T-cell (primary cell): ENCODE measurements at regions not wholly inside any gene's neighbourhood (a gene's known extent, or its start where the extent isn't known, plus 50 kb on each side); places are given as distances from the start of the nearest gene placed in this dataset.

Experiments
- ATAC-seq, 4 experiments: fragments of 200-7000 bp in 3 of 4; fragments of 150-1000 bp in 1 of 4; cut with Tn5 transposase; replicated peaks in 1 of 4; 1 replicate in 3 of 4; 2 replicates in 1 of 4; pipeline ENCODE4 v1.10.0; 2021; ENCODE audit warnings: moderate library complexity in 3 of 4, mild to moderate bottlenecking in 2 of 4, moderate number of reproducible peaks in 1 of 4
- CTCF ChIA-PET, 2 donors: fragments of 300-600 bp; sonication (Branson Sonifier 250); formaldehyde crosslinking; loops; one replicate each; lab custom pipeline; 2022; ENCODE audit warnings: antibody characterized with exemption in 2 of 2; lab: Charles Lee
- POLR2A ChIA-PET, 2 donors: fragments of 300-600 bp; sonication (Branson Sonifier 250); formaldehyde crosslinking; loops; one replicate each; lab custom pipeline; 2022; ENCODE audit warnings: antibody characterized with exemption in 2 of 2; lab: Charles Lee
- DNase-seq, 35 experiments: peaks; one replicate each; pipeline versions ENCODE4 v3.0.0 to v3.0.0-alpha.2; 2013 to 2023
- H3K27ac ChIP-seq: one replicate; pipeline ENCODE4 v1.5.1; 2013; ENCODE audit warnings: low read length
- H3K27me3 ChIP-seq, 2 experiments: replicated peaks in 1 of 2; 1 replicate in 1 of 2; 2 replicates in 1 of 2; pipeline versions ENCODE4 v1.6.1 to v1.7.0; 2013; ENCODE audit warnings: low read length in 1 of 2, mixed read lengths in 1 of 2; ENCODE audit not compliant: control insufficient read depth in 2 of 2, insufficient read depth in 2 of 2; ENCODE audit errors: extremely low read depth in 1 of 2
- H3K36me3 ChIP-seq, 2 donors: 1 replicate in 1 of 2; 2 replicates in 1 of 2; pipeline versions ENCODE4 v1.6.1 to v1.7.0; 2013; ENCODE audit warnings: low read length in 1 of 2; ENCODE audit not compliant: control insufficient read depth in 2 of 2, insufficient read depth in 1 of 2; ENCODE audit errors: extremely low read depth in 1 of 2
- H3K4me1 ChIP-seq, 2 experiments: 1 replicate in 1 of 2; 2 replicates in 1 of 2; pipeline versions ENCODE4 v1.6.1 to v1.7.0; 2013; ENCODE audit warnings: low read length in 2 of 2, mixed read lengths in 1 of 2; ENCODE audit not compliant: insufficient read depth in 2 of 2, control insufficient read depth in 1 of 2; ENCODE audit errors: extremely low read depth in 1 of 2
- H3K4me3 ChIP-seq, 2 donors: 1 replicate in 1 of 2; 2 replicates in 1 of 2; pipeline versions ENCODE4 v1.5.1 to v1.7.0; 2013; ENCODE audit warnings: mild to moderate bottlenecking in 2 of 2, low read length in 1 of 2, moderate library complexity in 1 of 2; ENCODE audit not compliant: control insufficient read depth in 1 of 2; ENCODE audit errors: extremely low read depth in 1 of 2
- H3K9me3 ChIP-seq: 2 replicates; pipeline ENCODE4 v1.7.0; 2013
- H3K27ac Mint-ChIP-seq, 2 donors: one replicate each; pipeline ENCODE4 v1.8.0; 2020 to 2021; ENCODE audit warnings: mild to moderate bottlenecking in 2 of 2, mixed read lengths in 2 of 2
- H3K27me3 Mint-ChIP-seq, 2 donors: one replicate each; pipeline ENCODE4 v1.8.0; 2021 to 2022; ENCODE audit warnings: mixed read lengths in 2 of 2
- H3K36me3 Mint-ChIP-seq: one replicate; pipeline ENCODE4 v1.8.0; 2021; ENCODE audit warnings: mixed read lengths
- H3K4me1 Mint-ChIP-seq, 3 donors: one replicate each; pipeline ENCODE4 v1.8.0; 2020 to 2022; ENCODE audit warnings: mixed read lengths in 3 of 3, mild to moderate bottlenecking in 1 of 3
- H3K4me3 Mint-ChIP-seq, 3 donors: one replicate each; pipeline ENCODE4 v1.8.0; 2020 to 2022; ENCODE audit warnings: mild to moderate bottlenecking in 3 of 3, mixed read lengths in 3 of 3, moderate library complexity in 3 of 3
- H3K9me3 Mint-ChIP-seq, 3 donors: one replicate each; pipeline ENCODE4 v1.8.0; 2020 to 2022; ENCODE audit warnings: mixed read lengths in 3 of 3
- WGBS: methylation state at CpG from one replicate; pipeline ENCODE4 v1.1.5; 2013; ENCODE audit warnings: missing lambda C conversion rate; ENCODE audit not compliant: insufficient coverage; 5-methylcytosine and 5-hydroxymethylcytosine counted together

DNA sequence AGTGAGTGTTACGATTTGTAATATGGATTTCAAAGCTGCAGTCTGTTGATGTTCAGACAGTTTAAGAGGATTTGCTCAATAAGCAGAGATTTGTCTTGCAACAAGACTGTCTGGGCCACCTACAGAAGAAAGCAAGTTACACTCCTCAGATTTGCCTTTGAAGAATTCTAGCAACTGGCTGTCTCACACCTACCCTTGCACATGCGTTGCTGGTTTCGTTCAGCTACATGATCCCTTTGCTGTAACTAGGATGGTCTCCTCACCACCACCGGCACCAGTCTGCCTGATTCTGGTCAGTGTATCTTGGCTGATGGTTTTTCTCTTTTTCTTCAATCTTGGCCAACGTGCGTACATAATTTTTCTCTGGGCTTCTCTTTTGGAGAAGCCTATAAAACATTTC, 172.7 kb upstream of the LCORL start:
- H3K4me3 ChIP-seq: no peak overlapping the region
- Mint-ChIP-seq H3K27ac (no peak overlapping the region), H3K9me3 (no peaks in the 10 kb centered on the region), H3K4me3 (no peak overlapping the region), H3K27me3 (peaks cover 9 to 36% of the 10 kb centered on the region in 2 donors), H3K36me3 (no peaks in the 10 kb centered on the region), H3K4me1 (no peaks in the 10 kb centered on the region)
- ATAC-seq: no peak
- no peak for DNase-seq
- WGBS: no CpG with 5 or more reads among the region's 6 CpGs
- H3K4me1 ChIP-seq: no peaks in the 10 kb centered on the region
- no peaks in the 10 kb centered on the region for H3K36me3 ChIP-seq
- peaks cover 0 to 2% of the 10 kb centered on the region in 2 experiments for H3K27me3 ChIP-seq
- no peak overlapping the region for H3K27ac ChIP-seq
- POLR2A ChIA-PET: no interaction called here
- CTCF ChIA-PET: no interaction called here
- H3K9me3 ChIP-seq: no peaks in the 10 kb centered on the region

DNA sequence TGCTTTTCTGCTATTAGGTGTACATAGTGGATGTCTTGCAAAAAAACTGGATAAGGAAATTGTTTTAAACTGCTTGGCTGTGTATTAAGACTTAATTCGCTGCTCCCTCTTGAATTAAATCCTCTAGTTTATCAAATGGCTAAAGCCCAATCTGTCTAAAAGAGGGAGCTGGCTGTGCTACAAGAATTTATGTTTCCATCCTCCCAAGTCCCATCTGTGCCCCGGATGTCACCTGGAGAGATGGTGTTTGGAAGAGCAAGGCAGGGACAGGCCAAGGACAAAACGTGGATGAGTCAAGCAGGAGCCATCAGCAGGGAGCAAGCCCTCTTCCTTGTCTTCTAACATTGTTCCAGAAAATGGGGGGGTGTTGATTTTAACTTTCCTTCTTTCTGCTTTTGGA, 171.3 kb upstream of the LCORL start:
- Mint-ChIP-seq H3K27ac (no peak overlapping the region), H3K36me3 (no peaks in the 10 kb centered on the region), H3K4me3 (no peak overlapping the region), H3K9me3 (no peaks in the 10 kb centered on the region), H3K27me3 (peaks cover 9 to 32% of the 10 kb centered on the region in 2 donors), H3K4me1 (no peaks in the 10 kb centered on the region)
- ATAC-seq: no peak
- ChIA-PET CTCF (no interaction called here), POLR2A (no interaction called here)
- Histone ChIP-seq H3K27me3 (no peaks in the 10 kb centered on the region), H3K4me1 (no peaks in the 10 kb centered on the region), H3K36me3 (no peaks in the 10 kb centered on the region), H3K9me3 (no peaks in the 10 kb centered on the region), H3K4me3 (no peak overlapping the region), H3K27ac (no peak overlapping the region)
- WGBS: 20% methylated on average over 1 of the region's 3 CpGs
- no peak for DNase-seq

DNA sequence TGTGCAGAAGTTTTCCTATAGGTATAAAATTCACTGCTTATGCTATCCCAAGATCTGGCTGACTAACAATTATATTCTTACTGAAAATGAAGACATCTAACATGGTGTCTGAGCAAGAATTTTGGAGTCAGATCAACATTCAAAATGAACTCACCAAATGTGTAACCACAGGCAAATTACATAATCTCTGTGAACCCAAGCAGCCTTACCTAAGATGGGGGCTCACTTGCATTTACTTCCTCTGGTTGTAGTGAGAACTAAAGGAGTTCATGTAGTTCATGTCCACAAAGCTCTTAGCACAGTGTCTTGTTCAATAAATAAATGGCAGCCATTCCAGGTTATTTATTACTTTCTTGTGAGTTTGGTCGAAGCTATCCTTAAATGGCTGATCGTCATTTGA, 163.9 kb upstream of the LCORL start:
- 94% methylated on average over 2 of the region's 2 CpGs for WGBS
- no peak overlapping the region for H3K4me3 Mint-ChIP-seq
- no peaks in the 10 kb centered on the region for H3K36me3 ChIP-seq
- no peaks in the 10 kb centered on the region for H3K36me3 Mint-ChIP-seq
- no peaks in the 10 kb centered on the region for H3K9me3 Mint-ChIP-seq
- H3K4me1 ChIP-seq: no peaks in the 10 kb centered on the region
- ChIA-PET POLR2A (interaction anchor here in 1 of 2 donors (0.7 kb wide), 1 partner anchor 9 kb away, joined by 3 read pairs; no protein-coding TSS in a partner anchor), CTCF (no interaction called here)
- no peak for DNase-seq
- H3K4me3 ChIP-seq: no peak overlapping the region
- no peaks in the 10 kb centered on the region for H3K4me1 Mint-ChIP-seq
- H3K27me3 Mint-ChIP-seq: peaks cover 0 to 4% of the 10 kb centered on the region in 2 donors
- no peaks in the 10 kb centered on the region for H3K27me3 ChIP-seq
- H3K27ac ChIP-seq: no peak overlapping the region
- H3K9me3 ChIP-seq: no peaks in the 10 kb centered on the region
- H3K27ac Mint-ChIP-seq: no peak overlapping the region
- no peak for ATAC-seq

- no peak for ATAC-seq
- Mint-ChIP-seq H3K4me3 (no peak overlapping the region), H3K9me3 (peaks cover 0 to 2% (median 0%) of the 10 kb centered on the region in 3 donors), H3K4me1 (no peaks in the 10 kb centered on the region), H3K27me3 (peaks cover 5 to 13% of the 10 kb centered on the region in 2 donors), H3K27ac (no peak overlapping the region), H3K36me3 (no peaks in the 10 kb centered on the region)
- POLR2A ChIA-PET: no interaction called here
- no peak overlapping the region for H3K4me3 ChIP-seq
- H3K27me3 ChIP-seq: no peaks in the 10 kb centered on the region
- no peak overlapping the region for H3K27ac ChIP-seq
- no peaks in the 10 kb centered on the region for H3K4me1 ChIP-seq
- CTCF ChIA-PET: no interaction called here
- H3K9me3 ChIP-seq: no peaks in the 10 kb centered on the region
- no peaks in the 10 kb centered on the region for H3K36me3 ChIP-seq
- DNase-seq: no peak
Measured at GRCh38 chr4:18180892-18181291, 159.3 kb upstream of the LCORL start.

GRCh38 chr4:18180122-18180521, 158.6 kb upstream of the LCORL start:
- Histone ChIP-seq H3K27me3 (no peaks in the 10 kb centered on the region), H3K9me3 (no peaks in the 10 kb centered on the region), H3K4me1 (no peaks in the 10 kb centered on the region), H3K4me3 (no peak overlapping the region), H3K36me3 (no peaks in the 10 kb centered on the region), H3K27ac (no peak overlapping the region)
- ATAC-seq: no peak
- POLR2A ChIA-PET: no interaction called here
- H3K4me3 Mint-ChIP-seq: no peak overlapping the region
- no CpG with 5 or more reads among the region's 4 CpGs for WGBS
- H3K27ac Mint-ChIP-seq: no peak overlapping the region
- peaks cover 5 to 13% of the 10 kb centered on the region in 2 donors for H3K27me3 Mint-ChIP-seq
- H3K4me1 Mint-ChIP-seq: no peaks in the 10 kb centered on the region
- no peaks in the 10 kb centered on the region for H3K36me3 Mint-ChIP-seq
- H3K9me3 Mint-ChIP-seq: peaks cover 0 to 2% (median 0%) of the 10 kb centered on the region in 3 donors
- CTCF ChIA-PET: interaction anchor here in 1 of 2 donors (0.6 kb wide), 1 partner anchor 232 kb away, joined by 4 read pairs; no protein-coding TSS in a partner anchor
- no peak for DNase-seq

GRCh38 chr4:18171896-18172295, 150.3 kb upstream of the LCORL start:
- 50% methylated on average over 1 of the region's 2 CpGs for WGBS
- no peaks in the 10 kb centered on the region for H3K36me3 Mint-ChIP-seq

DNA sequence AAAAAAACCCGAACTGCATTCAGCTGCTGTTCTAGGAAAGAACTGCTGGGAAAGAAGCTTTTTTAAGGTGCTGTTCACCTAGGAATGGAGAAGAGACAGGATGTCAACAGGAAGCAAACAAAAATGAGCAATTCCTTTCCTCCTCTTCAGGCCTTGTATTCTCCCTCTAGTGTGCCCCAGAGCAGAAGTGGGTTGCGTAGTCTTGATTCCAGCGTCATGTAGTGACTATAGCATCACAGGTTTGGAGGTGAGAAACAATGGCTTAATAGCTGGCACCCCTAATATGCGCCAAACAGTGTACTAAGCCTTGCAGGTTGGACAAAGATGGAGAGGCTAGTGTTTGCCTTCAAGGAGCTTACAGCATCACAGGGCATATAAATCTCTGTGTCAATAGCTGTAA, 146.3 kb upstream of the LCORL start:
- no peak overlapping the region for H3K27ac ChIP-seq
- ATAC-seq: no peak
- H3K27ac Mint-ChIP-seq: no peak overlapping the region
- peaks cover 20 to 23% of the 10 kb centered on the region in 2 donors for H3K27me3 Mint-ChIP-seq
- DNase-seq: no peak
- H3K4me1 ChIP-seq: no peaks in the 10 kb centered on the region
- no peaks in the 10 kb centered on the region for H3K9me3 ChIP-seq
- CTCF ChIA-PET: no interaction called here
- H3K4me3 Mint-ChIP-seq: no peak overlapping the region
- no peak overlapping the region for H3K4me3 ChIP-seq
- H3K9me3 Mint-ChIP-seq: peaks cover 0 to under 1% (median 0%) of the 10 kb centered on the region in 3 donors
- H3K36me3 Mint-ChIP-seq: no peaks in the 10 kb centered on the region
- WGBS: 79% methylated on average over 3 of the region's 4 CpGs
- POLR2A ChIA-PET: no interaction called here
- H3K27me3 ChIP-seq: no peaks in the 10 kb centered on the region
- H3K36me3 ChIP-seq: no peaks in the 10 kb centered on the region
- no peaks in the 10 kb centered on the region for H3K4me1 Mint-ChIP-seq

More at GRCh38 chr4:18171896-18172295, 150.3 kb upstream of the LCORL start:
- DNase-seq (no peak), ATAC-seq (no peak)
- Mint-ChIP-seq H3K4me1 (no peaks in the 10 kb centered on the region), H3K27ac (no peak overlapping the region), H3K9me3 (no peaks in the 10 kb centered on the region), H3K4me3 (no peak overlapping the region), H3K27me3 (peaks cover 19% of the 10 kb centered on the region in 2 donors)
- ChIA-PET CTCF (no interaction called here), POLR2A (no interaction called here)
- H3K36me3 ChIP-seq: no peaks in the 10 kb centered on the region
- no peaks in the 10 kb centered on the region for H3K9me3 ChIP-seq
- H3K4me3 ChIP-seq: no peak overlapping the region
- H3K27ac ChIP-seq: no peak overlapping the region
- no peaks in the 10 kb centered on the region for H3K27me3 ChIP-seq
- no peaks in the 10 kb centered on the region for H3K4me1 ChIP-seq
